ENCODE measurements at regions not wholly inside any gene's neighbourhood (a gene's known extent, or its start where the extent isn't known, plus 50 kb on each side); places are given as distances from the start of the nearest gene placed in this dataset.
A peak's percentile ranks its signal among the peaks of the same experiment; 100 is the strongest.

DNA sequence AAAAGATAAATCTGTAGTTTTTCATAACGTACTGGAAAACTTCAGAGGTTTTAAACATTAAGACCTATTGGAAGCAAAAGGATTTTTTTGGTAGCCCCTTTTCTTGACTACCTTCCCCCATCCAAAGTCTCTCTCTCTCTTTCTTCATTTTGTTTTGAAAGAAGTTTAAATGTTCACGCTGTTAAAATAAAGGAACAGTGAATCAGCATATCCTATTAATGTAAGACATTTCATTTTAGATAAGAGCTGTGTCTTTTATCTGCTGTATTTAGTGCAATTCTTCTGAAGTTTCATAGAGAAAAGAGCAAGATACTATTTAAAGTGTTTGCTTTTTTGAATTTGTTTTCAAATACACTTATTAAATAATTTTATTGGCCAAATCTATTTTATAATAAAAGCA lies 205.5 kb upstream of the POU3F3 start:
- H3K4me1 Mint-ChIP-seq: no peaks in the 10 kb centered on the region
- no peak overlapping the region for H3K4me3 Mint-ChIP-seq
- CTCF ChIA-PET: no interaction called here
- H3K36me3 Mint-ChIP-seq: no peaks in the 10 kb centered on the region
- peaks cover 9% of the 10 kb centered on the region for H3K27me3 Mint-ChIP-seq
- no peak overlapping the region for H3K27ac Mint-ChIP-seq
- no peaks in the 10 kb centered on the region for H3K9me3 Mint-ChIP-seq
- no peak for DNase-seq

DNA sequence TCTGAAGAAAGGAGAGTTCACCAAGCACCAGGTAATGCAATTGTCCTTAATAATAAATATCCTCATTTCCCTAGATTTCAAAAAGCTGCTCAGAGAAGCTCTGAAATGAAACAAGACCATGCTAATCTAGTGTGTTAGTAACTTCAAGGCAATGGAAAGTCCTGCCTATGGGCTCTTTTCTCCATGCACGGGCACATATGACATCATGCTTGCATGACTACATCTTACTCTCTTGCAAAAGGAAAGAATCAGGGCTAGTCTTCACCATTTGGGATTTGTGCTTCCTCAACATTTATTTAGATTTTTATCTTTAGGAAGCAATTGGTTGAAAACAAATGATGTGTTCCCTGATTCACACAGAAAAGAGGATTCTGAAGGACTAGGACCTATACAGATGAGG lies 204.0 kb upstream of the POU3F3 start:
- Mint-ChIP-seq H3K4me1 (no peaks in the 10 kb centered on the region), H3K9me3 (no peaks in the 10 kb centered on the region), H3K27me3 (peaks cover 11% of the 10 kb centered on the region), H3K27ac (no peak overlapping the region), H3K4me3 (no peak overlapping the region), H3K36me3 (no peaks in the 10 kb centered on the region)
- CTCF ChIA-PET: no interaction called here
- no peak for DNase-seq

DNA sequence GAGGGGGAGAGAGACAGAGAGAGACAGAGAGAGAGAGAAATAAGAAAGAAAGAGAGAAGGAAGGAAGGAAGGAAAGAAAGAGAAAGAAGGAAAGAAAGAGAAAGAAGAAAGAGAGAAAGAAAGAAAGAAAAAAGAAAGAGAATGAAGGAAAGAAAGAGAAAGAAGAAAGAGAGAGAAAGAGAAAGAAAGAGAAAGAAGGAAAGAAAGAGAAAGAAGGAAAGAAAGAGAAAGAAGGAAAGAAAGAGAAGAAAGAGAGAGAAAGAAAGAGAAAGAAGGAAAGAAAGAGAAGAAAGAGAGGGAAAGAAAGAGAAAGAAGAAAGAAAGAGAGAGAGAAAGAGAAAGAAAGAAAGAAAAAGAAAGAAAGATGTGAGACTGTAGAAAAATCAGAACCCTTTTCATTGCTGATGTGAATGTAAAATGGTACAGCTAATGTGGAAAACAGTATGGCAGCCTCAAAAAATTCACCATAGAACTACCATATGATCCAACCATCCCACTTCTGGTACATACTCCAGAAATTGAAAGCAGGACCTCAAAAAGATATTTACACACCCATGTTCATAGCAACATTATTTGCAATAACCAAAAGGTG lies 203.4 kb upstream of the POU3F3 start:
- Mint-ChIP-seq H3K36me3 (no peaks in the 10 kb centered on the region), H3K4me1 (no peaks in the 10 kb centered on the region), H3K4me3 (no peak overlapping the region), H3K9me3 (no peaks in the 10 kb centered on the region), H3K27me3 (peaks cover 16% of the 10 kb centered on the region), H3K27ac (no peak overlapping the region)
- CTCF ChIA-PET: no interaction called here
- no peak for DNase-seq

DNA sequence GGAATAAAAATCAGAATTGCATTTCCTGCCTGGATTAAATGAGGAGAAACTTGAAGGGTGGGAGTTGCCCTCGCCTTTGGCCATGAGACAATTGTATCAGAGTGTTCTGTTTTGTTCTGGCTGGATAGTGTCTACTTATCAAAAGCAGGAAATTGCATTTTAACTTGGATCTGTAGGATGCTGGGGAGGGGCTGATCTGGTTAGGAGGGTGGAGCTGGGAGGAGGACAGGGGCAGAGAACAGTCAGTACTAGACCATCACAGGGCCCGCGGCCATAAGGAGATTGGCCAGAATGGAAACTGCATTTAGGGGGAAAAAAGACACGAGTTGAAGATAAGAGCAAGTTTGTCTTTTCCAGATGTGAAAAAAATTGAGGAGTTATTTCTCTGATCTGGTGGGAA lies 199.1 kb upstream of the POU3F3 start:
- CTCF ChIA-PET: no interaction called here
- no peak overlapping the region for H3K27ac Mint-ChIP-seq

DNA sequence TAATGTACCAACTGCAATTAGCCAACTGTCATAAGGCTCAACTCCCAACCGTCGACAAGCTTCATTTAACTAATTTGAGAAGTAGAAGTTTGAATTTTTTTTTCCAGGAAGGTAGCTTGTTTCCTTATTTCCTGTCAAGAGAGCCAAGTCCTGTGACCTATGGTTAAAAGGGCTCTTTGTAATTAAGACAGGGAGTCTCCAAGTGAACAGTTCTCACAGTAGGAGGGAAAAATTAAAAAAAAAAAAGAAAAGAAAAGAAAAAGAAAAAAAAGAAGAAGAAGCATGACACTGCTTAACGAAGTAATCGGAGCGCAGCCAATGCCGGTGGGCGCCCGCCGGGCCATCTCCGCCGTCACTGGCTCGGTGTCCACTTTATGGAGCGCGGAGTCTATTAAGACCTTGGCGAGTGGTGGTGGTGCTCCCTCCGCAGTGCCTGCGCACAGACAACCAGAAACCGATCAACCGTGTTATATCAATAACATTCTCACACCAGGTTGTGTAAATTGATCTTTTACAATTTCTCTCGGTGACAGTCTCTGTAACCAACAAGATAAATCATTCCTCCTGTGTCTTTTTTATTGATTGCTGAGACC lies 197.2 kb upstream of the POU3F3 start:
- no peak overlapping the region for H3K27ac Mint-ChIP-seq
- CTCF ChIA-PET: no interaction called here

More for the DNA sequence above, 199.1 kb upstream of the POU3F3 start:
- DNase-seq: no peak
- no peaks in the 10 kb centered on the region for H3K9me3 Mint-ChIP-seq
- no peaks in the 10 kb centered on the region for H3K36me3 Mint-ChIP-seq
- H3K4me3 Mint-ChIP-seq: no peak overlapping the region
- peaks cover 10% of the 10 kb centered on the region for H3K4me1 Mint-ChIP-seq
- peaks cover 37% of the 10 kb centered on the region for H3K27me3 Mint-ChIP-seq

DNA sequence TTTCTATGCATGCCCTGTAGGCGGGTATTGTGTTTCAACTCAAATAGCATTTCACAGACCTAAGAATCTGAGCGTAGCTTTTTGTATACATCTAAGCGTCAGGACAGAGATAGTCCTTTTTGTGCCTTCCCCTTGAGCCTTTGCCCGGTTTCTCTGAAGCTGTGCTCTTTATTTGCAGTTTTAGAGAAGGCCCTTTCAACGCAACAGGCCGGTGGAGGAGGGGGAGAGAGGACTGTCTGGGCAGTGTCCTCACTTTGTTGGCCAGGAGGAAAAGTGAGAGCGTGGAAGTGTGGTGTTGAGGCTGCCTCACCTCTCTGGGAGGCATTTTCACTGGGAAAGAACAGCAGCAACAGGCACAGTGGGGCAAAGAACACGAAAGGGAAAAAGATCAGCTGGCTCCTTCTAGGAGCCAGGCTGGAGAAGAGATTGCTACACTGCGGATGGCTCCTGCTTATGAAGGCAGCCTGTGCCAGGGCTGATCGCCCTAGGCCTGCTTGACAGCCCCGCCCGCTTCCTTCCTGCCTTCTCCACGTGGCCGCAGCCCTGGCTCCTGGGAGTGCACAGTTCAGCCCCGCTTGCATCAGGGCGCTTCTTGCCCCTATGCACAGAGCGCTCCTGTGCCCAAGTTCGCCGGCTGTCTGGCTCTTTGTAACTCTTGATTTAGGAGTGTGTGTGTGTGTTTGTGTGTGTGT lies 195.6 kb upstream of the POU3F3 start:
- H3K27me3 Mint-ChIP-seq: peaks cover 47% of the 10 kb centered on the region
- H3K4me3 Mint-ChIP-seq: no peak overlapping the region
- CTCF ChIA-PET: no interaction called here
- H3K9me3 Mint-ChIP-seq: no peaks in the 10 kb centered on the region
- H3K36me3 Mint-ChIP-seq: no peaks in the 10 kb centered on the region
- H3K4me1 Mint-ChIP-seq: peaks cover 10% of the 10 kb centered on the region
- no peak overlapping the region for H3K27ac Mint-ChIP-seq
- DNase-seq: peak; percentile 26

More for the DNA sequence above, 197.2 kb upstream of the POU3F3 start:
- H3K27me3 Mint-ChIP-seq: peaks cover 47% of the 10 kb centered on the region
- H3K9me3 Mint-ChIP-seq: no peaks in the 10 kb centered on the region
- peaks cover 10% of the 10 kb centered on the region for H3K4me1 Mint-ChIP-seq
- no peak overlapping the region for H3K4me3 Mint-ChIP-seq
- H3K36me3 Mint-ChIP-seq: no peaks in the 10 kb centered on the region
- no peak for DNase-seq

DNA sequence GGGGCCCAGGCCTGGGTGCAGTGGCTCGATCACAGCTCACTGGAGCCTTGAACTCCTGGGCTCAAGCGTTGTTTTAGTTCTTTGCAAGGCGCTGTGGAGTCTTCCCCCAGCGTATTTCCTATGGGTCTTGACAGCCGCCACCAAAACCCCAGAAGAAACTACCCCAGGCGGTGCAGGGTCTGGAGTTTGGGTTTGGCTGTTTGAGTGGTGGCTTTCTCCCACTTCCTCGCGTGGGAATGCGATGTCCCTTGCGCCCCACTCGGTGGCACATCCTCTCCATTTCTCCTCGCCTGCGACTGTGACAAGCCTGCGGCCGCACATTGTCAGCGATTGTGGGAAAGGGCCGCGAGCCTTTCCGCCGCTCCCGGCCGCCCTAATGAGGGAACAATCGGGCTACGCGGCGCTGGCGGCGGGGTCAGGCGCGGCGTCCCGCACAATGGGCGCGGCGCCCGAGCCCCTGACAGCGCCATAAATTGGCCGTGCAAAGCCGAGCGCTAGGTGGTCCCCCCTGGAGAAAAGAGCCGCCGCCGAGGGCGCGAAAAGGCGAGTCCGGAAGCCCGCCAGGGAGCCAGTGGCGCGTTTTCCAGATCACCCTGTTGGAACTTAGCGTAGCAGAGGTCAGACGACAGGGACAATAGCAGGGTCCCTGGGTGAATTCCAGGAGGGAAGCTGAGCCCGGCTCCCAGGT lies 194.9 kb upstream of the POU3F3 start:
- no peak for DNase-seq
- no peaks in the 10 kb centered on the region for H3K36me3 Mint-ChIP-seq
- peaks cover 47% of the 10 kb centered on the region for H3K27me3 Mint-ChIP-seq
- CTCF ChIA-PET: no interaction called here
- H3K4me3 Mint-ChIP-seq: no peak overlapping the region
- no peaks in the 10 kb centered on the region for H3K9me3 Mint-ChIP-seq
- peaks cover 10% of the 10 kb centered on the region for H3K4me1 Mint-ChIP-seq
- no peak overlapping the region for H3K27ac Mint-ChIP-seq

DNA sequence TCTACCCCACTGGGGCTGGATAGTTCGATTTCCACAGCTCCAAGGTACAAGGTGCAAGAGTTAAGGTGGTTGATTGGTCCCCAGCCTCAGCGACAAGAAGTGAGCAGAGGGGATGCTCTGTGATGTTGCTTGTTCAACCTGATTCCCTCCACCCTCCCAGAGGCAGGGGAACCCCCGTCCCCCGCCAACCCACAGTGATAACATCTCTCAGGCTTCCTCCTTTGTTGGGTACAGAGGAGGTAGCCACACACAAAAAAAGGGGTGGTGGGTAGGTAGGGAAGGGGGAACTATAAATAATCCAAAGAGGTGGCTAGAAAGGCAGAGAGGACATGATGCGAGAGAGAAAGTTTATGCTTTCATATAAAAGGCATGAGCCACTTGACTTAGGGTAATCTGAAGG lies 192.9 kb upstream of the POU3F3 start:
- H3K9me3 Mint-ChIP-seq: no peaks in the 10 kb centered on the region
- no peak overlapping the region for H3K4me3 Mint-ChIP-seq
- H3K4me1 Mint-ChIP-seq: peaks cover 10% of the 10 kb centered on the region
- H3K27ac Mint-ChIP-seq: no peak overlapping the region
- no peaks in the 10 kb centered on the region for H3K36me3 Mint-ChIP-seq
- DNase-seq: no peak
- H3K27me3 Mint-ChIP-seq: peaks cover 41% of the 10 kb centered on the region
- CTCF ChIA-PET: no interaction called here

DNA sequence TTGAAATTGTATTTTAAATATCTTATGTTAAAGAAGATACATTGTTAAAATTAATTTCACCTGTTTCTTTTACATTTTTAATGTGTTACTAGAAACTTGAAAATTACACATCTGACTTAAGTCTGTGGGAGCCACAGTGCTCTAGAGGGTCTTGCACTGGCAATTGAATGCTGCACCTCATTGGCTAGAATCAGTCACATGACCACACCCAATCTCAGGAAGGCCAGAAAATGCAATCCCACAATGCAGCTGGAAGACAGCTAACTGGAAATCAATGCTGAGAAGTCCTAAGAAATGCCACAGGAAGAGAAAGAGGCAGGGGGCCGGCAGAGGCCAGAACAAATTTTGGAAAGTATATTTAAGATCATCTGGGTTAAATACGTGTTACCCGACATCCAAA lies 189.2 kb upstream of the POU3F3 start:
- CTCF ChIA-PET: no interaction called here

DNA sequence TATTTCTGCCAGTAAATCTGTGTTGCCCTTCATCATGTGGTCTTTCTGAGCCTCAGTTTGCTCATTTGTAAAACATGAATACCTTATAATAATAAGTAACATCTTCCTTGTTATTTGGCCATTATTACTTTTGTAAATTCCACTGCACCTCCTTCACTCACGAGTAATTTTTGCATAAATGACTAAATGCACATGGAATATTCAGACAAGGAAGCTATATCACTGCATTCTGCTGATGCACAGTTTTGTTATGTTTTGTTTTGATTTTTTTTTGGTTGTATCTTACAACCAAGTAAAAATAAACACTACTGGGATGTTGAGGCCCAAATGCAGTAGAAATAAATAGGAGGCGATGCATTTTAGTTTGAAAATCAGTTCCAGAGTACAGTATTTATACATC lies 185.3 kb upstream of the POU3F3 start:
- Mint-ChIP-seq H3K36me3 (no peaks in the 10 kb centered on the region), H3K4me3 (no peak overlapping the region), H3K4me1 (no peaks in the 10 kb centered on the region), H3K27me3 (no peaks in the 10 kb centered on the region), H3K27ac (no peak overlapping the region), H3K9me3 (no peaks in the 10 kb centered on the region)
- no peak for DNase-seq
- CTCF ChIA-PET: no interaction called here

More for the DNA sequence above, 189.2 kb upstream of the POU3F3 start:
- no peaks in the 10 kb centered on the region for H3K9me3 Mint-ChIP-seq
- no peak overlapping the region for H3K27ac Mint-ChIP-seq
- no peak overlapping the region for H3K4me3 Mint-ChIP-seq
- no peaks in the 10 kb centered on the region for H3K4me1 Mint-ChIP-seq
- no peaks in the 10 kb centered on the region for H3K36me3 Mint-ChIP-seq
- peaks cover 17% of the 10 kb centered on the region for H3K27me3 Mint-ChIP-seq
- DNase-seq: no peak

DNA sequence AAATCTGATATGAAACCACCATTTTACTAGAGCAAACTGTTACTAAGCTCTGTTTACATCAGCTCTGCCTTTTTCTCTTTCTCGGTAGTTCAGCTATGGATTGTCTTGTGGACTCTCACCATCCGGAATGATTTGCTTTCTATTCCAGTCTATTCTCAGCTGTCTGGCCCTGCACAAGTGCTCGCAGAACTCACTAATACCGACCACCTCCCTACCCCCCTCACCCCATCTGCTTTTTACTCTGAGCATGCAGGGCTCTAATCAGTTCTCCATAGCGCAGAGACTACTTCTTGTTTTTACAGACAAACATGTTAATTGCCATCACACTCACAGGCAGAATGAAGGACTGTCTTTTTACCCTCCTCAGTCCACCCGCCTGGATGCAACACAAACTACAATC lies 180.7 kb upstream of the POU3F3 start:
- CTCF ChIA-PET: no interaction called here
- H3K27ac Mint-ChIP-seq: no peak overlapping the region
- H3K9me3 Mint-ChIP-seq: no peaks in the 10 kb centered on the region
- no peaks in the 10 kb centered on the region for H3K27me3 Mint-ChIP-seq
- DNase-seq: no peak
- H3K4me3 Mint-ChIP-seq: no peak overlapping the region
- H3K36me3 Mint-ChIP-seq: no peaks in the 10 kb centered on the region
- H3K4me1 Mint-ChIP-seq: no peaks in the 10 kb centered on the region

DNA sequence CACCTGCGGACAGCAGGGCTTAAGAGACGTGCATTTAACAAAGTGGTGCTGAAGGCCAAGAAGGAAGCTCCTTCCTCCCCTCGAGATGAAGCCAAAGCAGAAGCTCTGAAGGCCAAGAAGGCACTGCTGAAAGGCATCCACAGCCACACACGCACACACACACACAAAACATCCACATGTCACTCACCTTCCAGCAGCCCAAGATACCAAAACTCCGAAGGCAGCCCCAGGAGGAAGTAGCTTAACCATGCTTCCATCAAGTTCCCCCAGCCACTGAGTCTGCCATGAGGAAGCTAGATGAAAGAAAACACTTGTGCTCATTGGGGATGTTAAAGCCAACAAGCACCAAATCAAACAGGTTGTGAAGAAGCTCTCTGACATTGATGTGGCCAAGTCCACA lies 175.7 kb upstream of the POU3F3 start:
- no peaks in the 10 kb centered on the region for H3K36me3 Mint-ChIP-seq
- no peaks in the 10 kb centered on the region for H3K4me1 Mint-ChIP-seq
- H3K27me3 Mint-ChIP-seq: no peaks in the 10 kb centered on the region
- no peak overlapping the region for H3K27ac Mint-ChIP-seq
- H3K9me3 Mint-ChIP-seq: no peaks in the 10 kb centered on the region
- no peak overlapping the region for H3K4me3 Mint-ChIP-seq
- CTCF ChIA-PET: no interaction called here
- no peak for DNase-seq

DNA sequence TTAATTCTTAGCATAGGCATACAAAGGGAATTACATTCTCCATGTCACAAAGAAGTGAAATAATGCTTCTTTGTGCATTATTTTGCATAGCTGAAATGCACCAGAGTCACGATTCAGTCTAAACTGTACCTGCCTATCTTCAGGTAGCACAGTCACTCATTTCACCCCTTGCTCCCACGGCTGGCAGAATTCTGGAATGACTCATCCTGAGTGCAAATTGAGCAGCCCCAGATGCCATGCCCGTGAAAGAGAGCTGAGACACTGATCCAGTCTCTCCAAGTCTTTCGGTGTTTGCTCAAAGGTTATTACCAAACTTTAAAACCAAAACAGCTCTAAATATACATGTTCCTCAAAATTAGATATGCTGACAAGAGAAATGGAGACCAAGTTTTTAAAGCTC lies 168.3 kb upstream of the POU3F3 start:
- no peak for DNase-seq
- H3K4me1 Mint-ChIP-seq: no peaks in the 10 kb centered on the region
- H3K27me3 Mint-ChIP-seq: no peaks in the 10 kb centered on the region
- H3K27ac Mint-ChIP-seq: no peak overlapping the region
- CTCF ChIA-PET: no interaction called here
- H3K36me3 Mint-ChIP-seq: no peaks in the 10 kb centered on the region
- H3K4me3 Mint-ChIP-seq: no peak overlapping the region
- no peaks in the 10 kb centered on the region for H3K9me3 Mint-ChIP-seq

DNA sequence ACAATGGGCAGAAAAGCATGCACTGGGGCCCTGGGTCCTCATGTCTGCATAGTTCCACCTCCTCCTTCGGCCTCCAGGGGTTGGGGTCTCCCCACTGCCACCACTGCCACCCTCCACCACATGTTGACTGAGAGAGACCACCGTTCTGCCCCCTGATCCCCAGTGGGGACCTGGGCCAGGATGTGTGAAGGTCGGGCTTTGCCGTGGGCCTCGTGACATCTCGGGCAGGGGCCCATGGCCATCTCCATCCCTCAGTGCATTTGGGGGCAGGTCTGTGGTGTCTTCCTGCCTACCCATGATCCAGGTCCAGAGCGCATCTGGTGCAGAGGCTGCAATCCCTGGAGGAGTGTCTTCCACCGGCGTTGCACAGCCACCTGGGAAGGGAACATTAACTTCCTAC lies 166.8 kb upstream of the POU3F3 start:
- DNase-seq: no peak
- no peaks in the 10 kb centered on the region for H3K36me3 Mint-ChIP-seq
- no peaks in the 10 kb centered on the region for H3K4me1 Mint-ChIP-seq
- no peak overlapping the region for H3K4me3 Mint-ChIP-seq
- H3K27ac Mint-ChIP-seq: no peak overlapping the region
- H3K27me3 Mint-ChIP-seq: no peaks in the 10 kb centered on the region
- no peaks in the 10 kb centered on the region for H3K9me3 Mint-ChIP-seq
- CTCF ChIA-PET: no interaction called here
